GM21367 (cell line): ENCODE measurements at regions not wholly inside any gene's neighbourhood (a gene's known extent, or its start where the extent isn't known, plus 50 kb on each side); places are given as distances from the start of the nearest gene placed in this dataset.
A peak's percentile ranks its signal among the peaks of the same experiment; 100 is the strongest.

ENCODE experiments used
- ATAC-seq: cut with Tn5 transposase; IDR thresholded peaks from one replicate; pipeline ENCODE4 v1.9.1; 2021; ENCODE audit not compliant: unreplicated experiment

GRCh38 chr15:89400116-89400781, 65.6 kb upstream of the POLG start:
- no peak for ATAC-seq

DNA sequence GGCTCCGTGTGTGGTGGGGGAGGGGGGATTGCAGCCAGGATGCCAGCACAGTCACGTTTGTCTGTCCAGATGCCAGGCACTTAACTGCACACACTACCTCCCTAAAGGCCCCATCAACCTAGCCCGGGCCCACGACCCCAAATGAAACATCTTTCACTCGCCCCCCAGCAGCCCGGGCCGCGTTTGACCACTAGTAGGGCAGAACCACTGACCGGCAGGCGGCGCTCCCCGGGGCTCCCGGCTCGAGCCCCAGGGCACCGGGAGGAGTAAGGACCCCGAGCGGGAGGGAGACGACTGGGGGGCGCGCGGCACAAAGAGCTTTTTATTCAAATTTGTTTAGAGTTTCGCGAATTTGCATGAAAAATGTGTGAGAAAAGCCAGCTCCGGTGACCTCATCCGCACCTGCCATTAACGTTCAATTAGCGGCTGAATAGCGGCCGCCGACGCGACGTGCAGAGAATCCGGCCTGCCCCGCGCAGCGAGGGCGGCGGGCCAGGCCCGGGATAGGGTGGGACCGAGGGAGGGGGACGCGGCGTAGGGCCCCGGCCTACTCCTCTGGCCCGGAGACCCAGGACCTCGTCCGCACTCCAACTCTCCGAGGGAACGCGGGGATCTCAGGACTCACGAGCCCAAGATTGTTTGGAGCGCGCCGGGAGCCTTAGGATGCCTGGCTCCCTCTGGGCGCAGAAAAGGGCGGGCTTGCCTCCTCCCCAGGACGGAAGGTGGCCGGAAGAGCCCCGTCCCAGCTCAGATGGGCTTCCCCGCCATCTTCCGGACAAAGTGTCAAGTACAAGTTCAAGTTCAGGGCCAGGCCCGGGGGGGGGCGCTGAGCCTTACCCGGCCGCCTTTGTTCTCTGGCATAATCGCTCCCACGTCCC, 64.9 kb upstream of the POLG start:
- peak; percentile 42 for ATAC-seq

DNA sequence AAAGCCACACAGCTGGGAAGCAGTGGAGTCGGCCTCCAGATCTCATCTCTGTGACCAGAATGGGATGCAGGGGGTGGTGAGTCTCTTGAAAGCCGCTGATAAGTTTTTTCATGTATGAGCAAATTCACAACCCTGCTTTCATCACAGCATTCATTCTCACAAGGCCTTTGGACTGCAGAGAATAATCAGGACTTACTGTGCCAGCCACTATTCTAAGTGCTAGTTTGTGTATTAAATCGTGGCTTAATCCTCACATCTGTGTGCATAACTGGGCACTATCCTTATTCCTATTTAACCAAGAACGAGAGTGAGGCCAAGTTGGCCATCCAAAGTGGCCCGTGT, 64.2 kb upstream of the POLG start:
- no peak for ATAC-seq

GRCh38 chr15:89397653-89398023, 63.0 kb upstream of the POLG start:
- ATAC-seq: no peak

- no peak for ATAC-seq
These were observed 62.4 kb upstream of the POLG start for GRCh38 chr15:89396723-89397652.

DNA sequence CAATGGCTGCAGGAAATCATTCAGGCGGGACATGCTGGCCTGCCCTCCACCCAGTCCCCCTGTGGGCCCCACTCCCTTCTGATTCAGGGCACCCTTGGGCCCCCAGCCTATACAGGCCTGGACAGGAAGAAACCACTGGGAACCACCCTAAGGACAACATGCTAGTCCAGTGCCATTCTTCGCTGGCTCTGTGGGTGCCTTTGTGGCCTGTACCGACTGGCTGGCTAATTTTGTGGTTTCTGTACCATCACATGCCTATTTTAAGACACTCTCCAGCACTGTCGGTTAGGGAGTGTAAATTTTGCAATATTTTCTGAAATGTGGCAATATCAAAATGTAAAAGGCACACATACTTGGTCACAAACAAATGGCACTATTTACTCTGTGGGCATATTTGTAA, 61.4 kb upstream of the POLG start:
- ATAC-seq: no peak

- ATAC-seq: no peak
These were observed 60.8 kb upstream of the POLG start for GRCh38 chr15:89395461-89395871.

DNA sequence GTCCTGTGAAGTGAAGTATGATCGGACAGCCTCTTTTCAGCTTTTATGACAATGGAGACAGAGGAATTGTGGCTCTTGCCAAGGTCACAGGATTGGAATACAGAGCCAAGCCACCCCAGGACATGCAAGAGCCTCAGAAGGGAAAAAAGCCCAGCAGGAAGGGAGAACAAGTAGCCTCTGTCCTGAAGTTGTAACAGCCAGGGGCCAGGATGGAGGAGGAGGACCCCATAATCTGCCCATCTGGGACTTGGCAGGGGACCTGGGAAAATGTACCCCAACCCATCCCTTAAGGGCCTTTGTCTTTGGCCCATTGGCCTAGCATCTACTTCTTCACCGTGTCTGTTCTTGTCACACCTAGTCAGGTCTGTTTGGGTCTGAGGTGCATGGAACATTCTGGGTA, 60.4 kb upstream of the POLG start:
- no peak for ATAC-seq

GRCh38 chr15:89393056-89393455, 58.4 kb upstream of the POLG start:
- no peak for ATAC-seq

DNA sequence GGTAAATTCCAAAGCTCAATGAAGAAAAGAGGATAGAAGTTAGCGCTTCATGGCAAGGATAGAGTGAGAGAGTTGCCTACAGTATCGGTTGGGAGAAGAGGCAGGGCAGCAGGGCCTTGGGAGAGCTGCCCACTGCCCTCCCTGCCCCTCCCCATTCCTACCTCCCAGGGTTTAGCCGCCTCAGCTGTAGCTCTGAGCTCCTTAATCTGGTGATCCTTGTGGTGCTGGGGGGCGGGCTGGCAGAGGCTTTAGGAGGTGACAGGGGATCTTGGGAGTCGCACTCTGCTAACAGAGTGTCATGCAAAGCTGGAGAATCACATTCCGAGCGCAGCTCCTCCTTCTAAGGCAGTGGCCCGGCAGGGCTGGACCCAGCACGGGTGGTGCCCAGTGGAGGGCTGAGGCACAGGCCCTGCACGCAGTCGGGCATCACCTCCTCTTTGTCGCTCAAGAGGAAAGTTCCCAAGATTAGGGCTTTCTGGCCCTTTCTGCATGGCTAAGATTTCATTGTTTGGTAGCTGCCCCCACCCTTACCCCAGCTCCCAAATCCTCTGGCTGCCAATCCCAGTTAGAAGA, 57.1 kb upstream of the POLG start:
- ATAC-seq: no peak

DNA sequence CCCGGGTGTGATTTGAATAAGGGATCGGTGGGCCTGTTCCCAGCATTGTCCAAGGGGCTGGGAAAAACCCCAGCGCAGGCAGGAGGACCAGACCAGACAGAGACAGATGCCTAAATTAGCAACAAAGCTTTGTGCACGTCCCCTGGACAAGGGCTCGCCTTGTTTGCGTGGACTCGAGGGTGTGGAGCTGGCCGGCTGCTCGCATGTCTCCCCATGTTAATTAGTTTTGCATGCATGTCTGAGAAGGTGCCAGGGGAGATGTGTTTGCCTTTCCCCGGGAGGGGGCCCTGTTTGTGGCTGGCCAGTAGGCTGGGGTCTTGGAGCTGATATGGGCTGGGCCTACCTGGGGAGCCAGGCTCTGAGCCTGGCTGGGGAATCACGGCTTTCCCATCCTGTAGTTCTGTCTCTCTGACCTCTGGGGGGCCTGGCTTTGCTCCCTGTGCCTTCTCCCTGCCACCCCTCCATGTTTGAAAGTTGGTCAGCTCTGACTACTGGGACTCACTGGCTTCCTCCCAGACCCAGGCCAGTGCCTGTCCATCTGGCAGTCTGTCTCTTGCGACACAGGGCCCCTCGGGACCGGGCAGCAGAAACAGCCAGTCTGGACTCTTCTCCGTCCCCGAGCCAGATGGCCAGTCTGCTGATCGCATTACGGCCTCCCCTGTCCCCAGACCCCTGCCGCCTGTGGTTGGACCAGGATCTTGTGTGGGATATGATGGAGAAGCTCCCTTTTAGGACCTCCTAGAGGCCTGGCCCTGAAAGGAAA, 55.4 kb upstream of the POLG start:
- no peak for ATAC-seq

DNA sequence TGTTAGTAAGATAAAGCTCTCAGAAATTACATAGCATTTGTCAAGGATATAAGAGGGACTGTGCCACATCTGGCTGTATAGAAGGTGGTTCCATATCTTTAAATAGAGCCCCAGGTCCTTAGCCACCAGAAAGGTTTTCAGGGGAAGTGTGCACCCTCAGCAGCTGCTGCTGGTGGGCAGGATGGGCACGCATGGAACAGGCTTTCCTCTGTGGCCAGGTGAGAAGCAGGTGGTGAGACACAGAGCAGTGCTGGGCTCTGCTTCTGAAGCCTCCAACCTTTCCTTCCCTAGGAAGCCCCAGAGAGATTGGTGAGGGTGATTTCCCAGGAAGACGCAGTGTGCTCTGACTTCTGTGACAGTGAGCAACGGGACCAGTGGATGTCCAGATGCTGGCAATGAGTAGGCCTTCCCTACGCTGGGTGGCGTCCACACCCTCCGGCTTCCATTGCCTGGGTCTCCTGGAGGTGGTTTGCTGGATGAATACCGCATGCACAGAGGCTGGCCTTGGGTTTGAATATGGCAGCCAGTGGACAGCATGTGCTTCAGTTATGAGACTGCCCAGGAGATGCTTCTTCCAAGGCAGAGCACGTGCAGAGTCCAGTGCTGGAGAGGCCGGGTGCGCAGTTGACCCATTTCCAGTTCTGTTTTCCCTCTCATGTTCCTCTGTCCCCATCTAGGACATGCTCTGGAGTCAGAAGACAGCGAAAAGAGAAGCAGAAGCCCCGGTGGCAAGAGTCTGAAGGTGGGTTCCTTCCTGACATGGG, 52.7 kb upstream of the POLG start:
- ATAC-seq: no peak

- no peak for ATAC-seq
These were observed 51.1 kb upstream of the POLG start for GRCh38 chr15:89385596-89386331.
